Heart left ventricle (tissue), 16 donors: ENCODE measurements at regions not wholly inside any gene's neighbourhood (a gene's known extent, or its start where the extent isn't known, plus 50 kb on each side); places are given as distances from the start of the nearest gene placed in this dataset.

Experiments
- ATAC-seq, 4 donors: fragments of 200-7000 bp; cut with Tn5 transposase; one replicate each; pipeline ENCODE4 v1.9.1; 2020 to 2022; ENCODE audit warnings: moderate library complexity in 4 of 4, mild to moderate bottlenecking in 3 of 4, moderate number of reproducible peaks in 1 of 4
- DNase-seq, 5 donors: peaks; one replicate each; pipeline ENCODE4 v3.0.0-alpha.2; 2020
- H3K27ac ChIP-seq, 12 donors: fragments of 200-600 bp; sonication (generic) in 4 of 12; one replicate each; pipeline versions ENCODE4 v1.5.0 to v1.8.0; 2016 to 2022; ENCODE audit warnings: mild to moderate bottlenecking in 2 of 12
- H3K27me3 ChIP-seq, 9 donors: fragments of 200-600 bp; sonication (generic) in 2 of 9; one replicate each; pipeline versions ENCODE4 v1.5.1 to v1.8.0; 2016 to 2022; ENCODE audit warnings: mild to moderate bottlenecking in 3 of 9
- H3K36me3 ChIP-seq, 9 donors: fragments of 200-600 bp; sonication (generic) in 2 of 9; one replicate each; pipeline versions ENCODE4 v1.5.0 to v1.8.0; 2018 to 2022; ENCODE audit warnings: mild to moderate bottlenecking in 2 of 9
- H3K4me1 ChIP-seq, 12 donors: fragments of 200-600 bp; sonication (generic) in 4 of 12; one replicate each; pipeline versions ENCODE4 v1.5.0 to v1.8.0; 2016 to 2022; ENCODE audit warnings: mild to moderate bottlenecking in 3 of 12
- H3K4me3 ChIP-seq, 12 donors: fragments of 200-600 bp; sonication (generic) in 4 of 12; one replicate each; pipeline versions ENCODE4 v1.5.0 to v1.8.0; 2017 to 2022; ENCODE audit warnings: mild to moderate bottlenecking in 9 of 12, moderate library complexity in 4 of 12
- H3K9me3 ChIP-seq, 12 donors: fragments of 200-600 bp; sonication (generic) in 4 of 12; one replicate each; pipeline versions ENCODE4 v1.5.0 to v1.8.0; 2016 to 2022; ENCODE audit warnings: mild to moderate bottlenecking in 1 of 12
- CTCF ChIP-seq, 12 donors: fragments of 200-600 bp; sonication (generic) in 4 of 12; IDR thresholded peaks; one replicate each; pipeline versions ENCODE4 v1.5.0 to v1.8.0; 2018 to 2022; ENCODE audit warnings: antibody characterized with exemption in 12 of 12, mild to moderate bottlenecking in 5 of 12
- POLR2A ChIP-seq, 2 donors: fragments of 450-650 bp; IDR thresholded peaks; one replicate each; pipeline ENCODE4 v1.6.1; 2017; ENCODE audit warnings: antibody characterized with exemption in 2 of 2, mild to moderate bottlenecking in 2 of 2, moderate library complexity in 2 of 2
- WGBS, 4 donors: extraction: QIAGEN DNeasy Blood & Tissue Kit in 2 of 4; methylation state at CpG; one replicate each; pipeline versions ENCODE4 v1.1.5 to v1.1.7; 2013 to 2018; 5-methylcytosine and 5-hydroxymethylcytosine counted together
- intact Hi-C, 10 donors: fragments of 100-400 bp; cut with DNase I; formaldehyde crosslinking; loops; one replicate each; pipeline versions ENCODE4 v1.11.1 to v1.14.2; 2022
- donor health status: ischemic (EF 13 %, LVEDD 7.1; RV severe dilation, severe dysfunction).
- donor health status: healthy with polysubstance abuse.
- donor health status: DM: no; HTN: yes; CAD: no.
- donor health status: DM: no; HTN: no; CAD: no.
- donor health status: ischemic (EF 25% LVEDD 6.9; RV normal size, moderate dysfunction).
- donor health status: ischemic (EF 25% LVEDD 5.7; RV mildly dilated, moderate dysfunction).
- donor health status: healthy.
- donor health status: DM: yes; HTN: yes; CAD: no.
- donor health status: ischemic (EF 35%, LVEDD 5.7; RV mildly dilated, moderate dysfunction).
- donor health status: nonischemic (EF 11% LVEDD 7.7; RV severe dilation, severe dysfunction).
- donor health status: DM: yes; HTN: yes; CAD: no.
- donor health status: PGD.
- donor health status: ischemic (EF 29% LVEDD 5.4; RV normal size, mild dysfunction).
- donor health status: nonischemic (EF 23%, LVEDD 6.1; RV moderate dilation, normal function).

DNA sequence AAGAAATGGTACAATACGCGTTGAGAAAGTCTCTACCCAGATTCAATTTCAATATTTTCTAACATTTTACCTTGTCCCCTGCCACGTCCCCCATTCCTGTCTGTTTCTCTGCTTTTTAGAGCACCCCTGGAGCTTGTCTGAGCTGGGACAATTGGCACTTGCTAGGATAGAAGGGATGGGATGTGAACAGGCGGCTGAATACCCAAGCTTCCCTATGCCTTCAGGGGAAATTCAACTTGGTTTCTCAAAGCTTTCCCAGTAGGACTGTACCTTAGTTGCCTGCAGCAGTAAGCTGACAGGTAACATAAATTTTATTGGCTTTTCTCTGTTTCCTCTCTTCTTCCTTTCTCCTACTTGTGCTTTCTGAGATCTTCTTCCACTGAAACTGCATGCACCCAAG is 1663.3 kb downstream of the EFNB2 start:
- WGBS, 4 donors: 70 to 77% (median 73%) methylated on average over 4 of the region's 4 CpGs

GRCh38 chr13:104871456-104871855 is 1664.0 kb downstream of the EFNB2 start:
- DNase-seq: no peak
- no peak for ATAC-seq
- TF ChIP-seq POLR2A (IDR thresholded peaks at IDR 0.05) (no peak), CTCF (IDR thresholded peaks at IDR 0.05) (no peak)
- Histone ChIP-seq H3K27me3 (no peaks in the 10 kb centered on the region), H3K4me3 (no peak overlapping the region), H3K36me3 (no peaks in the 10 kb centered on the region), H3K9me3 (peaks cover 0 to 17% (median 0%) of the 10 kb centered on the region in 12 donors), H3K27ac (no peak overlapping the region), H3K4me1 (no peaks in the 10 kb centered on the region)
- WGBS, 4 donors: 87 to 95% (median 89%) methylated on average over 3 of the region's 3 CpGs
- intact Hi-C loops: no loop called here

More for the DNA sequence above, 1663.3 kb downstream of the EFNB2 start:
- DNase-seq (no peak), ATAC-seq (no peak)
- no peak overlapping the region for H3K4me3 ChIP-seq
- H3K36me3 ChIP-seq: no peaks in the 10 kb centered on the region
- H3K27ac ChIP-seq: no peak overlapping the region
- no peaks in the 10 kb centered on the region for H3K4me1 ChIP-seq
- peaks cover 0 to 17% (median 0%) of the 10 kb centered on the region in 12 donors for H3K9me3 ChIP-seq
- no peaks in the 10 kb centered on the region for H3K27me3 ChIP-seq
- TF ChIP-seq POLR2A (IDR thresholded peaks at IDR 0.05): no peak
- intact Hi-C loops: no loop called here

DNA sequence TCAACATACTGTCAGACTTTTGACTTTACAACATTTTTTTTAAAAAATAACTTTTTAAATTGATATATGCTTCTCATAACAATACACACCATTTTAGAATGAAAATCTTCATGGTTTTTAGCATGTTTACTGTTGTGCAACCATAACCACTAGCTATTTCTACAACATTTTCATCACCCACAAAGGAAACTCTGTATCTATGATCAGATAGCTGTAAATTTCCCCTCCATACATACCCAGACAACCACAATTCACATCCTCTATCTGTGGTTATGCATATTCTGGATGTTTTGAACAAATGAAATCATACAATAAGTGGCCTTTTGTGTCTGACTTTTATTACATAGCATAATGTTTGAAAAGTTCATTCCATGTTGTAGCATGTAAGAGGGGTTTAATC is 1666.0 kb downstream of the EFNB2 start:
- no peak for DNase-seq
- H3K27ac ChIP-seq: no peak overlapping the region
- no peaks in the 10 kb centered on the region for H3K36me3 ChIP-seq

DNA sequence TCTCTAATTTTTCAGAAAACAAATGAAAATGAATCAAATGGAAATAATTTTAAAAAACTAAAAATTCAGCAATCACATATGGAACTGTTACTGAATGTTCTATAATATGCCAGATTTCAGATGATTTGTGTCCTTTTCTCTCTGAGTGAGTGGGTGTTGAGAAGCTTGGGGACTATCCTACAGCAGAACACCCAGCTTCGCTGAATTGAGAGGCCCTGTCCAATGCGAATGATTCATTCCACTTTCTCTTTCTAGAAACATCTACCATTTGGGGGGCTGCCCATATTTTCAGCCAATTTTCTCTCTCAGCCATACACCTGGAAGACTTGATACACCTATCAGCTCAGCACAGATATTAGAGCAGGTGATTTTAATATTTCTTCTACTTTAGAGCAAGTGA is 1666.7 kb downstream of the EFNB2 start:
- ATAC-seq (no peak), DNase-seq (no peak)
- peaks cover 0 to 17% (median 0%) of the 10 kb centered on the region in 12 donors for H3K9me3 ChIP-seq
- TF ChIP-seq CTCF (IDR thresholded peaks at IDR 0.05): no peak
- no peak for TF ChIP-seq POLR2A (IDR thresholded peaks at IDR 0.05)
- no peaks in the 10 kb centered on the region for H3K27me3 ChIP-seq
- intact Hi-C loops: no loop called here
- WGBS, 4 donors: 79 to 100% (median 93%) methylated on average over 2 of the region's 2 CpGs
- H3K4me3 ChIP-seq: no peak overlapping the region
- no peaks in the 10 kb centered on the region for H3K4me1 ChIP-seq
- no peaks in the 10 kb centered on the region for H3K36me3 ChIP-seq
- no peak overlapping the region for H3K27ac ChIP-seq

More for the DNA sequence above, 1666.0 kb downstream of the EFNB2 start:
- no peak overlapping the region for H3K4me3 ChIP-seq
- ATAC-seq: no peak
- H3K27me3 ChIP-seq: no peaks in the 10 kb centered on the region
- intact Hi-C loops: no loop called here
- TF ChIP-seq CTCF (IDR thresholded peaks at IDR 0.05) (no peak), POLR2A (IDR thresholded peaks at IDR 0.05) (no peak)
- H3K9me3 ChIP-seq: peaks cover 0 to 17% (median 0%) of the 10 kb centered on the region in 12 donors
- H3K4me1 ChIP-seq: no peaks in the 10 kb centered on the region

GRCh38 chr13:104855581-104855980 is 1679.9 kb downstream of the EFNB2 start:
- ATAC-seq (no peak), DNase-seq (no peak)
- Histone ChIP-seq H3K4me3 (no peak overlapping the region), H3K36me3 (no peaks in the 10 kb centered on the region), H3K9me3 (no peaks in the 10 kb centered on the region), H3K4me1 (no peaks in the 10 kb centered on the region), H3K27me3 (no peaks in the 10 kb centered on the region), H3K27ac (no peak overlapping the region)
- intact Hi-C loops: no loop called here
- TF ChIP-seq CTCF (IDR thresholded peaks at IDR 0.05) (no peak), POLR2A (IDR thresholded peaks at IDR 0.05) (no peak)
- 93 to 100% (median 96%) methylated on average over 1 of the region's 1 CpG for WGBS, 4 donors
